ENCODE measurements at regions not wholly inside any gene's neighbourhood (a gene's known extent, or its start where the extent isn't known, plus 50 kb on each side); places are given as distances from the start of the nearest gene placed in this dataset.
"Not testable (repeated sequence)": the region's sequence is repeated elsewhere in the genome, so short reads cannot be mapped to it uniquely, and the experiment has no call there.

DNA sequence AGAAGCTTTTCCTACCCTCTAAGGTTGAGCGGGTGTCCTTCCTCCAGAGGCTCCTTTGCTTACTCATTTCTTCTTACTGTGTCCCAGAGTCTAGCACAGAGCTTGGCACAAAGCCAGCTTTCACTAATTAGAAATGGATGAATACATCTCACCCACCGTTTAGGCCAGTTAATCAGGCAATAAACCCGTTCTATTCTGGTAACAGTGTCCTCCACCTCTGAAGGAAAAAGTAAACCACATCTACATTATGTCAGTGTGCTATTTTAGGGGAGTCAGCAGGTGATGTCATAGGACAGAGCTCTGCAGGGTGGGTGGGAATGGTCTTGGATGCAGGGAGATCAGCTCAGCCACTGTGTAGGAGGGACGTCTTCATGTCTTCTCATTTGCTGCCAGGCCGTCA lies 109.2 kb downstream of the OSTF1 start:
- DNase-seq (ENCODE audit: low read depth) = no peak

DNA sequence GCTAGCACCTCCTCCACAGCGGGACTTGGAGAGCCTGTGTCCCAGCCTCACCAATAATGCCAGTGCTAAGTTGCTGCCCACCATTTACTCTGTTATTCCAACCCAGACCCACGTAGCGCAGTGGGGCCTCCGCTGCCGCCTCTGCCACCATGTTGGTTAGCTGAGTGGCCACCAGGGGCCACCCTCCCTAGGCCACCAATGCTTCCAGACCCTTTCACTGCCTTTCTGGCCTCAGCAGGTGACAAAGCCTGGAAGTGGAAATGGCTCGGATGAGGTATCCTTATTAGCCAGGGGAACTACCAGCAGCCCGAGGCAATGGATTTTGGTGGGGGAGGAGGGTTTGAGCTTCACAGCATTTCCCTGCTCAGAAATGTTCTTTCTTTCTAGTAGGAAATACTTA lies 110.1 kb downstream of the OSTF1 start:
- no peak for DNase-seq (ENCODE audit: low read depth)

DNA sequence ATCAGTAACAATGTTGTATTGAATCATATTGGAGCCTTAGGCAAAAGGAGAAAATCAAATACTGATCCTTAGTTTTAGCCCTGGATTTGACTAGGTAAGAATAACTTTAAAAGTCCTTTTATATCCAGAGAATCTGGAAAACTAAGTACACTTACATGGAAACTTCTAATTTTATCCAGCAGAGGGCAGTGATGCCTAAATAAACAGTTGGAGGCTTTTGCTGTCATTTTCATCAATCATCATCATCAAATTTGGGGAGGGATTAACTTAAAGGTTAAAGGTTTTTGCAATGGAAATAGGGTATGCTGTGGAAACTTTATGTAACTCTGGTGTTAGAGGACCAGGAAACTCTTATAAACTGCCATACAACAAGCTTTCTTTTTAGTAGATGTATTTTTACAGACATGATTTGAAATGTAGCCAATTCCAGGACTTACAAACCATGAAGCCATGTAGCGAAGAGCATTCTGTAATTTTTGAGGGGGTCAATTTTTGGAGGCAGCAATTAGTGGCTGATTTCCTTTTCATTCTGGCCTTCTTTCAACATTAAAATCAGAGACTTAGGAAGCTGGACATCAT lies 112.7 kb downstream of the OSTF1 start:
- DNase-seq (ENCODE audit: low read depth) = no peak

DNA sequence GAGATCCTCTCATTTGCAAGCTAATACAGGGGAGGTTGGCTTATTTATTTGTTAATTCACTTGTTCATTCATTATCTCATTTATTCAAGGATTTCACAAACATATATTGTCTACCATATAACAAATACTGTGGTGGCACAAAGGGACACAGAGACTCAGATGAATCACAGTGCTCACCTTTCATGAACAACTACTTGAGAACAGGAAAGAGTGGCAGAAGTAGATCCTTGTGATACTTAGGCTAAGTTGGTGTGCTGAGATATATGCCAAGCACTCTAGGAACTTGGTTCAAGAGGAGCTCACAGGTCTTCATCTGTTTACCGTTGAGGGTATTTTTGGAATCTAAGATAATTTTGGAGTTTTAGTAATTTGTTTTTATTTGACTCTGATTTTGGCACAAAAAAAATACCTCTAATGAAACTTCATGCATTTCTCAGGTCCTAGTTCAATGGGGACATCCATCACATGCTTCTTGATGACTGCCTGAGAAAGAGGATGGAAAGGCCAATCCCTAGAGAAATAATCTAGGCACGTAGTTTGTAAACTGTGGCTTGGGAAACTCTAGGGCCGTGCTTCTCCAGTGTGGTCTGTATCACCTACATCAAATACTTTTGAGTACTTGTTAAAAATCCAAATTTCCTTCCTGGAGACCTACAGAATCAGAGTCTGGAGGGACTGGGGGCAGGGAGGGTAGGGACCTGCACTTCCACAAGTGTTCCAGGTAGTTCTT lies 113.3 kb downstream of the OSTF1 start:
- no peak for DNase-seq (ENCODE audit: low read depth)

DNA sequence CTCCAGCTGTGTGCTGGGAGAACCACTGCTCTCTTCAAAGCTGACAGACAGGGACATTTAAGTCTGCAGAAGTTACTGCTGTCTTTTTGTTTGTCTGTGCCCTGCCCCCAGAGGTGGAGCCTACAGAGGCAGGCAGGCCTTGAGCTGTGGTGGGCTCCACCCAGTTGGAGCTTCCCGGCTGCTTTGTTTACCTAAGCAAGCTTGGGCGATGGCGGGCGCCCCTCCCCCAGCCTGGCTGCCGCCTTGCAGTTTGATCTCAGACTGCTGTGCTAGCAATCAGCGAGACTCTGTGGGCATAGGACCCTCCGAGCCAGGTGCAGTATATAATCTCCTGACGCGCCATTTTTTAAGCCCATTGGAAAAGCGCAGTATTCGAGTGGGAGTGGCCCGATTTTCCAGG lies 119.7 kb downstream of the OSTF1 start:
- not testable (repeated sequence) for DNase-seq (ENCODE audit: low read depth)

DNA sequence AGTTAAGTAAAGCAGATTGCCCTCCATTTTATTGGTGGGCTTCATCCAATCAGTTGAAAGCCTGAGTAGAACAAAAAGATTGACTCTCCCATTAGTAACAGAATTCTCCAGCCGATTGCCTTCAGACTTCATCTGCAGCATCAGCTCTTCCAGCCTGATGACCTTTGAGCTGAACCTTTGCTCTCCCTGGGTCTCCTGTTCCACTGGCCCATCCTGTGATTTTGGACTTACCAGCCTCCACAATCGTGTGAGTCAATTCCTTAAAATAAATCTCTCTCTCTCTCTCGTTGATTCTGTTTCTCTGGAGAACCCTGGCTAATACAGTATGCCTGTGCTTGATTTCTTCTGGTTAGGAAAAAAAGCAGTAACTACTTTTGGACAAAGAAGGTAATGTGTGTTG lies 121.9 kb downstream of the OSTF1 start:
- DNase-seq (ENCODE audit: low read depth) = no peak

DNA sequence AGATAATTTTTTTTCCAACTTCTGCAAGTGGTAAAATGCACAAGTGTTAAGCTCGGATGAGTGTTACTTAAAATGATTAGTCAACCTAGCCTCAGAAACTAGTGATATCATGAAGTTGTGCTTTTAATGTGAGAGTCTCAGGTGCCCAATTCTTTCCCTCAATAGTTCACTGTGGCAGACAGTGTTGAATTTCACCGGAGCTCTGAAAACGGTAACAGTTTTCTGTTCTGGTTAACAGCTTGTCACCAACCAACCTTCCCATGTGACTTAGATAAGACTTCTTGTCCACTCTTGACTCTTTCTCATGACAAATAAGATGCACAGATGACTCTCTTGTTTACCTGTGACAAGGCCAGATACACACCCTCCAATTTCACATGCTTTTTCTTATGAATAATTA lies 125.5 kb downstream of the OSTF1 start:
- no peak for DNase-seq (ENCODE audit: low read depth)

DNA sequence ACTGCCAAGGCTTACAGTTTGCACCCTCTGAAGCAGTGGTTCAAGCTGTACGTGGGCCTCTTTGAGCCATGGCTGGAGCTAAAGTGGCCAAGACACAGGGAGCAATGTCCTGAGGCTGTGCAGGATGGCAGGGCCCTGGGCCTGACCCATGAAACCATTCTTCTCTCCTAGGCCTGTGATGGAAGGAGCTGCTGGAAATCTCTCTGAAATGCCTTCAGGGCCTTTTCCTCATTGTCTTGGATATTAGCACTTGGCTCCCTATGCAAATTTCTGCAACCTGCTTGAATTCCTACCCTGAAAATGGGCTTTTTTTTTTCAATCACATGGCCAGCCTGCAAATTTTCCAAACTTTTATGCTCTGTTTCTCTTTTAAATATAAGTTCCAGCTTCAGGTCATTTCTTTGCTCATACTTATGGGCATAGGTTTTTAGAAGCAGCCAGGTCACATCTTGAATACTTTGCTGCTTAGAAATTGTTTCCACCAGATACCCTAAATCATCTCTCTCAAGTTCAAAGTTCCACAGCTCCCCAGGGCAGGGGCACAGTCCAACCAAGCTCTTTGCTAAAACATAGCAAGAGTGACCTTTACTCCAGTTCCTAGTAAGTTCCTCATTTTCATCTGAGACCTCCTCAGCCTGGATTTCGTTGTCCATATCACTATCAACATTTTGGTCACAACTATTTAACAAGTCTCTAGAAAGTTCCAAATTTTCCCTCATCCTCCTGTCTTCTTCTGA lies 138.3 kb downstream of the OSTF1 start:
- no peak for DNase-seq (ENCODE audit: low read depth)

DNA sequence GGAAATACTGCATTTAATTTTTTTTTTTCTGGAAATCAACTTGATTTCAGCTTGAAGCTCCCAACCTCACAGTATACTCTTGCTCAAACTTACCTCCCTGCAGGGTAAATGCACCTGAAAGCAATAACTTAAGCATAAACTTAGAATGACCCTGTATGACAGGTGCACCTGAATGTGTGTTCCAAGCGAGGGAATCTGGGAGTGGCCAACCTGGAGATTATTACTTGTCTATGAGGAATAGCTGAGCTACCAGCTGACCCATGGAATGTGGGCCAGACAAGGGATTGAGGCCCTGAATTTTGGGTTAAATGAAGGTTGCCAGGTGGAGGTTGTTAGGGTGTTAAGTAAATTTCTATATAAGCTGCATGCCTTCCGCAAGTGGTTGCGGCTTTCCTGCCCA lies 140.6 kb downstream of the OSTF1 start:
- no peak for DNase-seq (ENCODE audit: low read depth)

DNA sequence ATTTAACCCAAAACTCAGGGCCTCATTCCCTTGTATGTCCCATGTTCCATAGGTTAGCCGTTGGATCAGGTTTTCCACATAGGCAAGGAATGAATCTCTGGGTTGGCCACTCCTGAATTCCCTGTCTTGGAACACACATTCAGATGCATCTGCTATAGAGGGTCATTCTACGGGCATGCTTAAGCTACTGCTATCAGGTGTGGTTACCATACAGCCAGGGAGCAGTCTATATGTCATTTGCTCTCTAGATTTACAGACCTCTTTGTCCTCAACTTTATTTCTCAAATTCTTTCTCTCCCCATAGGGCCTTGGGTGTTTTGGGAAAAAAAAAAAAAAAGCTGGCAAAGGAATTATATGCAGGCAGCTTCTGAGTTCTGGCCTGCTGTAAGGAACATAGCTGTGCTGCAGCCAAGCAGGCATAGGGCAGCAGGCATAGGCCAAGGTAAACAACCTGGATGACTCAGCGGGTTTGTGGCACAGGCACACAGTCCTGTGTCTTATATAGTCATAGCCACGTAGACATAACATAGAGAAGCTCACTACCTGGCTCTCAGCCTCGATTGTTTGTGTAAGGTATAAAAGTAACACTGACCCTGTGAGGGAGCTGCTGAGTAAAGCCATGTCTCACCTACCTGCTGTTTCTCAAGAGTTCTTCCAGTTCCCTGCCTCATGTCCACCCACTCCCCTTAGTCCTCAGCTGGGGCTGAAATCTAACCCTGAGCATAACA lies 141.5 kb downstream of the OSTF1 start:
- DNase-seq (ENCODE audit: low read depth) = no peak

DNA sequence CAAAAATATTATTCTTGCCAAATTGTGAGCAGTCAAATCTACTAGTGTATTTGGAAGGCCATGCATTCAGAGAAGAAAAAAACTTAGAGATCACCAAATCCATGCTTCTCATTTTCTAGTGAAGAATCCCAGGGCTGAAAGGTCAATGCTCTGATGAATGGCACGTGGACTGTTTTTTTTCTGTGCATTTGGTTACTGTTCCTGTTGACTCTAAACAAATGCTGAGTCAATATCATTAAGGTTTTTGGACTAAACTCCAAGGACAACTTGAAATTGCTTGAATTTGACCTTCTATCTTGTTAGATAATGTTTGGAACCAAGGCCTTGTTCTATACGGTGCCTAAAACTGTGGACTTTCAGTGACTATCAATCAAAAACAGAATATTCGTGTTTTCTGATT lies 142.2 kb downstream of the OSTF1 start:
- DNase-seq (ENCODE audit: low read depth) = no peak

DNA sequence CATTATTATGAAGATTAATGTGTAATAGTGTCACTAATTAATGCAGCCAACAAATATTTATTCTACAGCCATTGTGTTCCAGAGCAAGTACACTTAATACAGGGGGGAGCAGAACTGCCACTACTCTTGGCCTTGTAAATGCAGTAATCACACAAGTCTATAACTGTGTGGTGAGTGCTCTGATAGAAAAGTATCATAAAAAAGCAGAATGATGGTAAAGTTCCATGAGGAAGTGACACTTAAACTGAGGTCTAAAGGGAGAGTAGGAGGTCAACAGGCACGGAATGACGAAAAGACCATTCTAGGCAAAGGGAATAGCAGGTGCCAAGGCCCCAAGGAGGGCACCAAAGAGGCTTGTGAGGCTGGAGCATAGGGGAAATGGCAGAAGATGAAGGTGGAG lies 142.9 kb downstream of the OSTF1 start:
- no peak for DNase-seq (ENCODE audit: low read depth)

DNA sequence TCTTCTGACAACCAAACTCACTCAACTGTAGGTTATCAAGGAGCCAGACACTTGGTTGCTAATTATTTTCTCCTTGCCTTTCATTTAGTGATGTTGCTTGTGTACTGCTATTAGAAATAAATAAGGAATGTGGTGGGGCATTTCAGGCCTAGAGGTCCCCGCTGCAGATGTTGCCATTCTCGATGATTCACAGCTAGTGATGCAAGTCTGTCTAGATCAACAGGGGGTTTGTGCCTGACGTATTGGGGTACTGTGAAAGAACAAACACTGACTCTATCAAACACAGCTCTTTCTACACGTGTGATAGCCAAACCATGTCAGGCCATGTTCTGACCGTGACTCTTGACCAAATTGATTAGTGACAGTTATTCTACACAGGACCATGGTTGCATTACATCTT lies 144.7 kb downstream of the OSTF1 start:
- DNase-seq (ENCODE audit: low read depth) = no peak

DNA sequence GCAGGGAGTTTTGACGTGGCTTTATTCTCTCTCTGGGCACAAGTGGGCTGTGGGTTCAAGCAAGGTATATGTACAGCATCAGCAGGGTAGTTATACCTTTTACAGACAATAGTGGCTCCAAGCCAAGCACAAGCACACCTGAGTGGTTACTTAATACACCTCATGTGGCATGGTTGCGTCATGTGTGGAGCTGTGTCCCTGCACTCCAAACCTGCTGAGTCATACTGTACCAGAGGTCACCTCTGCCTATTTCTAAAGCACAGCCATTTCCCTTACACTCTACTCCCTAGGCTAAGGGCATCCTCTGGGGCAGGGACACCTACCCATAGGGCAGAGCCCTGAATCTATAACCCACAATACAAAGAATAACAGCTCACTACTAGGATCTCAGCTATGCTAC lies 147.3 kb downstream of the OSTF1 start:
- no peak for DNase-seq (ENCODE audit: low read depth)

DNA sequence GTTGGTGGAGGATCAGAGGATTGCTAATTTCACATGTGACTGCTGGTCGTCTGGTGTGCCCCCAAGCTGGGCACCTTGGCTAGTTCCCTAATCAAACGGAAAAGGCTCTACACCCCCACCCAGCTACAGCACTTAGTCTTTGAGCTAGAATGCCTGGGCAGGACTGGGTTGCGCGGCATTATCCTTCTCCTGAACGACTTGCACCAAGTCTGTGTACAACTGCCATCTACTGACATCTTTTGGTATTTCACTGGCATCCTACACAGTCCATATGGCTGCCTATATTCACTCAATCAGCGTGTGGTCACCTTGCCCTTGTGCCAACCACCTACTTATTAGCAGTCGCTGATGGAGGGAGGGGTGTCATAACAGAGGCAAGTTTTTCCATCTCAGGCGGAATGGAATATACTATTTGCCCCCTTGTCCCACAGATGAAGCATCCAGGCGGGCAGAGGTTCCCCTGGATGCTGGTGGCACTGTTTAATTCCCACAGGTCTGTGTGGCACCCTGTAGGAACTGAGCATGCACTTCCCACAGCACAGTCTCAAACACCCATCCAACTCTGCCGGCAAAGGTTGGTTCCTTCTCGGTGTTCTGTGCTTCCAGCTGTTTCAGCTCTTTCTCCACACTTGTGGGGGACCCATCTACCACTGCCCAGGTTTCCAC lies 150.1 kb downstream of the OSTF1 start:
- no peak for DNase-seq (ENCODE audit: low read depth)

DNA sequence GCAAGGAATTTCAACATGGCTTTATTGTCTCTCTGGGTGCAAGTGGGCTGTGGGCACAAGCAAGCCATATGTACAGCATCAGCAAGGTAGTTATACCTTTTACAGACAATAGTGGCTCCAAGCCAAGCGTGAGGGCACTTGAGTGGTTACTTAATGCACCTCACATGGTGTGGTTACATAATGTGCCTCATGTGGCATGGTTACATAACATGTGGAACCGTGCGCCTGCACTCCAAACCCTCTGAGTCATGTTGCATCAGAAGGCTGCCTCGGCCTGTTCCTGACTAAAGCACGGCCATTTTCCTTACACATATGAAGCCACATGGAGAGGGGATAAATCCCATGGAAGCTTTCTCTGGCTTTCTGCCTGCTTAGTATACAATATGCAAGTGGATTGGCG lies 150.9 kb downstream of the OSTF1 start:
- no peak for DNase-seq (ENCODE audit: low read depth)

DNA sequence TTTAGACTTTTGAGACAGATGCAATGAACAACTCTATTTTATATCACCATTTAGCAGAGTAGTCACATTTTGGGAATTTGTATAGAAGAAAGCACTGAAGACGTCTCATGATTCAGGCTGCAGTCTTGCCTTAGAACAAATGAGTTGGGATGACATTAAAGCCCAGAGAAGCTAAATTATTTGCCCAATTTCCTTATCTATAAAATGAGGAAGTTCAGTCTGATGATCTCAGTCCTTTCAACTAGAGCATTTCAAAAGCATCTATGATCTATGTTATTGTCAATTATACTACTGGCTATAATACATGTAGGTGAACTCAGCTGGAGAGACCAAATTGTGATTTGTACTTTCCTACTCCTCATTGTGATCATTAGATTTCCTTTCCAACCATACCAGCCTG lies 154.1 kb downstream of the OSTF1 start:
- DNase-seq (ENCODE audit: low read depth) = no peak

DNA sequence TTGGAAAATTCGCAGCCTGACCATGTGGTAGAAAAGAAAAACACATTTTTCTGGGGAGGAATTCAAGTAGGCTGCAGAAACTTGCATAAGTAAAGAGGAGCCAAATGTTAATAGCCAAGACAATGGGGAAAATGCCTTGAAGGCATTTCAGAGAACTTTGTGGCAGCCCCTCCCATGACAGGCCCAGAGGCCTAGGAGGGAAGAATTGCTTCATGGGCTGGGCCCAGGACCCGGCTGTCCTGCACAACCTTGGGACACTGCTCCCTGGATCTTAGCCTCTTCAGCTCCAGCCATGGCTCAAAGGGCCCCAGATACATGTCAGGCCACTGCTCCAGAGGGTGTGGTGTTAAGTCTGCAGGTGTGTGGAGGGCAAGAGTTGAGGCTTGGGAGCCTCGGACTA lies 158.6 kb downstream of the OSTF1 start:
- DNase-seq (ENCODE audit: low read depth) = no peak

DNA sequence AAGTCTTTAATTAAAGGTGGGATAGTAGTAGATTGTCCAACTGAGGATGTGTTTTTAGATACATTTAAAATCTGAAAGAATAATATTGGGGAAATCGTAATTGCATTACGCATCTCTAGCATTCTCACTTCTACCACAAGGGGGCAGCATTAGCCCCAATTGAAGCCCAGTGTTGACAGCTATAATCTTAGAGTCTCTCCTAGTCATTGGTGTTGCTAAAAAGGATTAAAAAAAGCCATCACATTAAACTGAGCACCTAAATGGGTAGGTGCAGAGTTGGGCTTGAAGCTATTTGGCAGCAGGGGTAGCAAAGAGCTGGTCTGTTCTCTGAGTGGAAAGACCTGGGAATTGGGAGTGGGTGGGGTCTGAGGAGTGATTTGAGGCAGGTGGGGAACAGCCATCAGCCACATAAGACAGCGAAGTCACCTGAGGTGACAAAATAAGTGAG lies 177.2 kb downstream of the OSTF1 start:
- DNase-seq (ENCODE audit: low read depth) = peak; percentile 14

DNA sequence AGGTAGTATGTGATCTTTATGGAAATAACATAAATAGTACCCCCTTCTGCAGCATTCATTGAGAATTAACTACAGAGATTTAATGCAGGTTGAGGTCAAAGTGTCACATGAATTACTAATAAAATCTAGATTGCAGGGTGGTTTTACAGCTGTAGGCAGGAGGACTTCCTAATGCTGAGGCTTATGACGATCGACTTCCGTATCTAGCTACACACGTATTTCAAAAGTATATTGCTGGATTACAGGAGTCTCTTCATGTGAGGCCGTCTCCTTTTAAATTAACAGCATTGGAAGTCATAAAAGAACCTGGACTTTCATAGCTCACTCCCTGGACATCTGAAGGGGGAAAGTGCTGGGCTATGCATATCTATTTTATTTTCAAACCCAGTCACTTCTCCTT lies 180.9 kb downstream of the OSTF1 start:
- no peak for DNase-seq (ENCODE audit: low read depth)

DNA sequence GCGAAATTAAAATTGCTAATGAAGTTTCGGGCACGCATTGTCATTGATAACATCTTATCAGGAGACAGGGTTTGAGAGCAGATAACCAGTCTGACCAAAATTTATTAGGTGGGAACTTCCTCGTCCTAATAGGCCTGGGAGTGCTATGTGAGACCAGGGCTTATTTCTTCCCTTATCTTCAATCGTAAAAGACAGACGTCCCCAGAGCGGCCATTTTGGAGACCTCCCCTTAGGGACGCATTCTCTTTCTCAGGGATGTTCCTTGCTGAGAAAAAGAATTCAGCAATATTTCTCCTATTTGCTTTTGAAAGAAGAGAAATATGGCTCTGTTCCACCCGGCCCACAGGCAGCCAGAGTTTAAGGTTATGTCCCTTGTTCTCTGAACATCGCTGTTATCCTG lies 184.7 kb downstream of the OSTF1 start:
- DNase-seq (ENCODE audit: low read depth) = not testable (repeated sequence)

DNA sequence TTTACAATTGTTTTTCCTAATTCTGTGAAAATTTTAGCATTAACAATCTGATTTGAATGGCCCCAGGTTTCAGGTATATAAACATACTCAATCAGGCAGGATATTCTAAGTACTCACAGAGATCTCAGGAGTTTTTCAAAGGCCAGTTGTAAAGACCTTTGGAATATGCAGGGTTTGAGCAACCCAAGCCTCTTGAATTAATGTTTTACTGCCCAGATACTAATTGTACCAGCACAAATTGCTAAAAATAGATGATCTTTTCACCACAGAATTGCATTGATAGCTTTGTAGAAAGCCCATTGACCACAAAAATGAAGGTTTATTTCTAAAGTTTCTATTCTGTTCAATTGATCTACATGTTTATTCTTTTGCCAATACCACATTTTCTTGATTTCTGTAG lies 186.5 kb downstream of the OSTF1 start:
- DNase-seq (ENCODE audit: low read depth) = no peak

Data from HS-5 (cell line).